HG03060 (cell line): ENCODE measurements at regions not wholly inside any gene's neighbourhood (a gene's known extent, or its start where the extent isn't known, plus 50 kb on each side); places are given as distances from the start of the nearest gene placed in this dataset.
"Not testable (repeated sequence)": the region's sequence is repeated elsewhere in the genome, so short reads cannot be mapped to it uniquely, and the experiment has no call there.

Source experiments
- ATAC-seq: cut with Tn5 transposase; IDR thresholded peaks from one replicate; pipeline ENCODE4 v1.9.1; 2021; ENCODE audit warnings: low read depth, moderate number of reproducible peaks; ENCODE audit not compliant: unreplicated experiment

DNA sequence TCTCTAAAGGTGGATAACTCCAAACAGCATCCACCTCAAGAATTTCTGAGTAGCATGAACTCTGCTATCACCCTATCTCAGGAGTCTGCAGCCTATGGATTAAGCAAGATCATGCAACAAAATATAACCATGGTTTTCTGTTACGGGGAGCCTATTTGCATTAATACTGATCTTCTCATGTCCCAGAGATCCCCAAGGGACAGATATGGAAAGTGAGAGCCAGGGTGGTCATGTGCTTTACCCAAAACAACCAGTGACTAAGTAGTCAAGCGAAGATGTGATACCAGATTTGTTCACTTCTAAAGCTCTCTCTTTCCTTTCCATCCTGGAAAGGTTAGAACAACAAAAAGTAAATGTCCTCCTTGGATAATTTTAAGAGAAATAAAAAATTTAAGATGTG lies 125.1 kb downstream of the PRRX1 start:
- peak; percentile 50 for ATAC-seq

DNA sequence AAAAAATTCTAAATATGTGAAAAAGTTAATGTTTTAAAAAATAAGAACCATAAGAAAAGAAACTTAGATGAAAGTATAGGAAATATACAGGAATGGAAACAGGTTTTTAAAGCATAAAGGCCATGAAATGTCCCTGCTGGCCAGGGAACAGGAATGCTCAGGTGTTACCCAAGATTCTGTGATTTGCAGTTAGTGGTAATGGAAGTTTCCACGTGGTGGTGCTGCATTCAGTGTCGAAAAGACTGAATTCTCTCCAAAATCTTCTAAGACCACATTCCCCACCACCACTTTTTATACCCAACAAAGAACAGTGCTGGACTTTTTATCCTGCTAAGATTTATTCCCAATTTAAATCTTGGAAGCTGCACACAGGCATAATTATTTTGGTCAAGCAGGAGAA lies 126.2 kb downstream of the PRRX1 start:
- no peak for ATAC-seq

DNA sequence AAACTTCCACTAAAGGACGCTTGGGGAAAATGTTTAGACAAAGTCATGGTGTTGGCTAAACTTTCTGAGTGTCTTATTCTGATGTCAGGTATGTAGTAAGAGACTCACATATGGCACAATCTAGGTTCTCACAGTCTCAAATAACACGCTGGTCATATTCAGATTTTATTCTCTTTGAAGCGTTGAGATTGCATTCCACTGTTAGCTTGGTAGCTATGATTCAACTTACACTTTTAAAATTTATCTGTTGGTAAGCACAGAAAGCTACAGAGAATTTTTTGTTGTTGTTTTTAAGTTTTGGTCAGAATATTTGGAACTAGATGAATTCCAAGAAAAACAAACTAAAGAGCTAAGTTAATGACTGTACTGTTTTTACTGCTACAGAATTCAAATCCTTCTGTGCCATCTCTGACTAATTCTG lies 126.7 kb downstream of the PRRX1 start:
- ATAC-seq: no peak

DNA sequence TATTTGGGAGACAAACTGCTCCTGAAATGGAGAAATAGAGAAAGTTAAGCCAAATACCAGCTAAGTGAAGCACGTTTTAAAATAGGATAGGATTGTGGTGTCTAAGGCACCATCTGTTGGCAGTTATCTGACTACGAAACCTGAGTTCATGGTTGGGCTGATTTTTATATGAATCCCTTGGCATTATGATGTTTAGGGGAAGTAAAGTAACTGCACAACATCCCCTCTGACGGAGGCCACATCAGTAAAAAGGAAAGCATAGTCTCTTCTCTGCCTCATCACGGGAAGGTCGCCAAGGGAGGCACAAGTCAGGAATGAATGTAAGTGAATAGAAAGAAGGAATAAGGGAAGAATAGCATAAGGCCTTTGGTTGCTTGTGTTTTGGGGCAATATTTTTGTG lies 128.0 kb downstream of the PRRX1 start:
- no peak for ATAC-seq

DNA sequence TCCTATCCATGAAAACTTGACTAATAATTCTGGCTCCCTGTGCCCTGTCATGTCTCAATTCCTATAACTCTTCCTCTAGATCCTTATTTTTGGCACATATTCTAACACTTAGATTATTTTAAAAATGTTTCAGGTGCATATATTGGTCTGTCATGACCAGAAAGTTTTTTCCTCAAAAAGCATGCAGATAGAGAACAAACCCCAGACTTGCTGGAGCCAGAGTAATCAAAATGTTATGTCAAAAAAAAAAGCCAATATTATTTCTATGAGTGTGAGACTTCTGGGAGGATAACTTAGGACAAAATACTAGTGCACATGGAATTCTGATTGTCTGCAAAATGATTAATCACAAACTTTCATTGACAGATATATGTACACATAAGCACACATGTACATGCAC lies 135.1 kb upstream of the MROH9 start:
- no peak for ATAC-seq

DNA sequence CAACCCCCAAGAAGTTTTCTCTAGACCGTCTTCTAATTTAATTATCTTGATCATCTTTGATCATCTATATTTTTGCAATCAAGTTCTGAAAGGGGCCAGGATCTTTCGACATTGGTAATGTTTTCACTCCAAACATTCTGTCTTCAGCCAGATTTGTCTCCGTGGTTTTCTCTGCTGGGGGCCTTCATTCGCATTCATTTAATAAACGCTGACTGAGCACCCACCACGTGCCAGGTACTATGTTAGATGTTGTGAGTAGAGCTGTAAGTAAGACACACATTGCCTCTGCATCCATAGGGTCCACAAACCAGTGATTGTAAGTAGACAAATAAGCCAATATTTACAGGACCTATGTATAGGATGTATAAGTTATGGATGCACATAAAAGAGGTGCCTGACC lies 134.5 kb upstream of the MROH9 start:
- no peak for ATAC-seq

DNA sequence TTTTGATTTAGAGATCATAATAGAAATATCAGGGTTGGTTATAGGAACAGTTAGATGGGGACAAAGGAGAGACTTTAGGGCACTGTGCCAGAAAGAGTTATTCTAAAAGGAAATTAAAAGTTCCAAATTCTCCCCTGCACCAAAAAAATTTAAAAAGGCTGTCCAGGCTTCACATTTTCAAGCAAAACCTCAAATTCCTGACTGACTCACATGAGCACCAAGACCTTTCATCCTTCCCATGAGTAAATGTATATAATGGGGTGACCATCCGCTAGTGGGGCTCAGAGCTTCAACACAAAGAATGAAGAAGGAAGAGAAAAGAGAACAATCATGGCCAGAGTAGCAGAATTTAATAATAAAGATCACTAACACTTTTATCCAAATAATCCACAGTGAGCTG lies 131.6 kb upstream of the MROH9 start:
- no peak for ATAC-seq

DNA sequence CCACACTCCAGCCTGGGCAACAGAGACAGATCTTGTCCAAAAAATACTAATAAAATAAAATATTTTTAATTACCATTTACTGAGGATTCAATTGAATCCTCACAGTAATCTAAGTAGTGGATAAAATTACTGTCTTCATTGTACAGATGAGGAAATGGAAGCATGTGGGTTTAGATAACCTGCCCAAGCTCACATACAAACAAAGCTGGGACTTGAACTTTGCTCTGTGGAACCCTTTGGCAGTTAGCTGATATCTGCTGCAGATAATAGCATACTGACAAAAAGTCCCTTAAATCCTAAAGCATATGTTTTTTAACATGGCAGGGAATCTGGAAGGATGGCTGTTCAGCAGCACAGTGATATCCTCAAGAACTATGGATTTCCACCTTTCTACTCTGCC lies 130.9 kb upstream of the MROH9 start:
- no peak for ATAC-seq

DNA sequence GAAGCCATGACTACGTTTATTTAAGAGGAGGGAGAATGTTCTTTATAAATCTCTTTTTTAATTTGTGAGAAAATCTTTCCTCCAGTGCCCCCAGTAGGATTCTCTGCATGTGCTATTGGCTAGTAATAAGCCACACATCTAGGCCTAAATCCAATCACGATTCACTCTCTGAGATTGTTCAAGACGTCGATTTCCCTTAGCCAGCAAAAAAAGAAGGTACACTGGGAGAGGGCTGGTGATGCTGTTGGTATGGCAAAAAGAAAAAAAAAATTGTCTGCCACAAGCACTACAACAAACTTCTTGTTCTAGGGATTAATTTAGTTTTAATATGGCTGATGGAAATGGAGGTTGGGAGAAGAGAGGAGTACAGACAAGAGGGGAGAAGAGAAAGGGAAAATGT lies 130.5 kb upstream of the MROH9 start:
- no peak for ATAC-seq

DNA sequence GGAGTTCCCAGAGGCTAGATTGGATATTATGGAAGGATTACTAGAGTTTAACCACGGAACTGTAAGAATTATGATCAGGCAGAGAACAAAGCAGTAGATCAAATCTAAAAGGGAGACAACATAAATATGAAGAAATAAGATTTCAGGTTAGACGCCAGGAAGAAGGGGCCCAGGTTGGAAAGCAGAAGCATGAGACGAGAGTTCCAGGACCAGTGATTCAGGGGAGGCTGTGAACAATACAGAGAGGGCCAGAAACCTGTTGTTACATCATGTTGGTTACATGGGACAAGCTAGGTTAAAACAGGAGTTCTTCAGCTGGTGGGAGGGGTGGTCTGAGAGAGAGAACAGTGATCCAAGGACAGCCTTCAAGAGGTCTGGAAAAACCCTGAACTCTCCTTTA lies 128.4 kb upstream of the MROH9 start:
- no peak for ATAC-seq

DNA sequence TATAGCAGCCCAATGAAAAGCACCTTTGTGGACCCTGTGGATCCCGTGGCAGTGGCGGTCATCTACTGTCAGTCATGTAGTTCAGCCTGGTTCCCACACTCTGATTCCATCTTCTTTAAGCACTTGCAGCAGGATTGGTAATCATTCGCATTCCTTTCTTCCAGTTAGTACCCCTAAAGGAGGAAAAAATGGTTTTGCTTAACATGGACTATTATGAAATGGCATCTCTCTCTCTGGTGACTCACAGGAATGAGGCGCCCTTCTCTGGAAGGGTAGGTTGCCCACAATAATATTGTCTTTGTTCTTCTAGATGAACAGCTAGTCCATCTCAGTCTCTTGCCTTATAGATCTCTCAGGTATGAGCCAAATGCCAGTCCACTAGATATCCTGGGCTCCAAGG lies 127.9 kb upstream of the MROH9 start:
- ATAC-seq: no peak

DNA sequence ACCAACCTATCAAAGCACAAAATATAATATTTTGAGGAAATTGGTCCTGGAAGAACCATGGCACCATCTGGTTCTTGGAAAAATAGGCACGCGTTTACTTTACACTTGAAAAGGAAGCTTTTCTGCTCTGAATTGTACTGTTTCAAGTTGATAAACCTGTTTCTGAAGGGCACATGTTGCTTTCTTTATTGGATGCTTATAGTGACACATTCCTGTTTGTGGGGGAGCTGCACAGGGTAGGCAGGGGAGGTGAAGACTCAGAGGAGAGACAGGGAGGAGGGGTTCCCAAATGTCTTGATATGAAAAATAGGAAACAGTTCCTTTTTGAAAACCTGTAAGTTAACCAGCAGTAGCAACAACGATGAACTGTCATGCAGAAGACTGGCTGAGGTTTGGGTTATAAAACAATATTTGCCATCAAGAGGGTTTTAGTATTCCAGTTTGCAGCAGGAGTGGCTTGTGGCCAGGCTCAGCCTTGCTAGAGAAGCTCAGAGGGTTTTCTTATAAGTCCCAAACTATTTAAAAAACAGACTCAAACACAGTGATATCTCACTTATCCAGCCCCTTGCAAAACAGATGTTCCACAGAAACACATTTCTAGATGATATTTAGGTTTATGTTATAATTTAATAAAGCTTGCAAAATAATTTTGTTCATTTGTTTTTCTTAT lies 127.0 kb upstream of the MROH9 start:
- no peak for ATAC-seq

DNA sequence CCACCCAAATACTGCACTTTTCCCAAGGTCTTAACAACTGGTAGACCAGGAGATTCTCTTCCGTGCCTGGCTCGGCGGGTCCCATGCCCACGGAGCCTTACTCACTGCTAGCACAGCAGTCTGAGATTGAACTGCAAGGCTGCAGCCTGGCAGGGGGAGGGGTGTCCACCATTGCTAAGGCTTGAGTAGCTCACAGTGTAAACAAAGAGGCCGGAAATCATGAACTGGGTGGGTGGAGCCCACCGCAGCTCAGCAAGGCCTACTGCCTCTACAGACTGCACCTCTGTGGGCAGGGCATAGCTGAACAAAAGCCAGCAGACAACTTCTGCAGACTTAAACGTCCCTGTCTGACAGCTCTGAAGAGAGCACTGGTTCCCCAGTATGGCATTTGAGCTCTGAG lies 124.3 kb upstream of the MROH9 start:
- not testable (repeated sequence) for ATAC-seq

DNA sequence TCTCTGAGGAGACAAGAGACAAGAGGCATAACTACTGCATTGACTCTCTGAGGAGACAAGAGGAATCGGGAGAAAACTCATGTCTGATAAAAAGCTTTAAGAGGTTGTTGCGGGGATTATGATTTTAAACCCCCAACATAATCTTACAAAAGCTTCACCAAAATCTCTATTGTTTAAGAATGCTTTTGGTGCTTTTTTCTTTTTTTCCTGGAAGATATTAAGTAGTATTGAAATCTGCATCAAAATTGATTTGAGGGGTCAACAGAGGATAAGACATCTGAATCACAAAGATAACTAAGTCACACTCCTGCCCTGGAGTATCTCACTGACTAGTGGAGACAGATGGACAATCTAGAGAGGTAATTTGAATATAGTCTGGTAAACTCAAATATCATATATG lies 115.6 kb upstream of the MROH9 start:
- ATAC-seq: no peak

DNA sequence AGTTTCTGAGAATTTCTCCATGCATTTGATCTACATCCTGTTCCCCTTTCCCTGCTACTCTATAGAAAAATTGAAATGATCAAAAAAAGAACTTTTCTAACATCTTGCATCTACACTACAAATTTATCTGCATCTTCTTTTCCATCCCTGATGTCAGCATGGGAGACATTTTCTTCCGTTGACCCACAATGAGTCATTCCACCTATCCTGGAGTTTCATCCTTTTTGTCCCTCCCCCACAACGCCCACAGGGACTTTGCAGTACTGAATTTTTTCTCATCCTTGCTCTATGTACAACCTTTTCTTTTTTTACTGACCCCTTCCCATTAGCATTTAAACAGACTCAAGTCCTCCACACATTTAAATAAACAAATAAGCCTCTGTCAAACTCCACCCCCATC lies 112.2 kb upstream of the MROH9 start:
- no peak for ATAC-seq

DNA sequence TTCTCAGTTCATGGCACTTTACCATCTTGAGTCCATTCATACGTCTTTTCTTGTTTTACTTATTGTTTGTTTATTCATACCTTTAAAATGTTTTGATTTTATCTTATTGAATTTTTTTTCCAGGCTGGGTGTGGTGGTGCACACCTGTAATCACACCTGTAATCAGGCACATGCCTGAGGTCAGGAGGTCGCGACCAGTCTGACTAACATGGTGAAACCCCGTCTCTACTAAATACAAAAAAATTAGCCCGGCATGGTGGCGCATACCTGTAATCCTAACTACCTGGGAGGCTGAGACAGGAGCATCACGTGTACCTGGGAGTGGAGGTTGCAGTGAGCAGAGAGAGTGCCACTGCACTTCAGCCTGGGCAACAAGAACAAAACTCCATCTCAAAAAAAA lies 104.1 kb upstream of the MROH9 start:
- ATAC-seq: no peak

DNA sequence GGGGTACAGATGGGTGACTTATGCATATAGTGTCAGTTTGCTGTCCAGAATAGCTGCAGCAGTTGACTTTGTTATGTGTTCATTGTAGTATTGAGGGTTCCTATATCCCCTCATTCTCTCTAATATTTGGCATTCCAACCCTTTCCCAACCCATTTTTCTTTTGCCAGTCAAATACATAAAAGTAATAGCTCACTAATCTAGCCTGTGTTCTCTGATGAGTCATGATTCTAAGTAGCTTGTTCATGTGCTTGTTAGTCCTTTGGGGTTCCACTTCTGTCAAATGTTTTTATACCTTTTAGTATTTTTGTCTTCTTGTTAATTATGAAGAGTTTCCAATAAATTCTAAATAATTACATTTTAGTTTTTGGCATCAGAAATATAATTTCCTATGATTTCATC lies 99.2 kb upstream of the MROH9 start:
- ATAC-seq: no peak

DNA sequence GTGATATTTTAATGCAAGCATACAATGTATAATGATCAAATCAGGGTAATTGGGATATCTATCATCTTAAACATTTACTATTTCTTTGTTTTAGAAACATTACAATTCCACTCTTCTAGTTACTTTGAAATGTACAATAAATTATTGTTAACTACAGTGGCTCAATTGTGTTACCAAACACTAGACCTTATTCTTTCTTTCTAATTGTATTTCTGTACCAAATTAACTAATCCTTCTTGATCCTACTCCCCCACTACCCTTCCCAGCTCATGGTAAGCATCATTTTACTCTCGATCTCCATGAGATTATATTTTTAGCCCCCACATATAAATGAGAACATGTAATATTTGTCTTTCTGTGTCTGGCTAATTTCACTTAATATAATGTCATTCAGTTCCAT lies 95.0 kb upstream of the MROH9 start:
- no peak for ATAC-seq

DNA sequence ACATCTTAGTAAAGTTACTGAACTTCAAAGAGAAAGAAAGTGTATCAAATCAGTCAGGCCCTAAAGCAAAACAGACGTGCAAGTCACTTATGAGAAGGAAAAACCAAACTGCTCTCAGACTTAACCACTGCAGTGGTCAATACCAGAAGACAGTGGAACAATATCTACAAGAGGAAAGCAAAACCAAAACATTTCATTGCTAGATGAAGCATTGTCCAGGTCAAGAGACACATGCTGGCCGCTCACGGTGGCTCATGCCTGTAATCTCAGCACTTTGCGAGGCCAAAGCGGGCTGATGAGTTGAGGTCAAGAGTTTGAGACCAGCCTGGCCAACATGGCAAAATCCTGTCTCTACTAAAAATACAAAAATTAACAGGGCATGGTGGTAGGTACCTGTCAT lies 82.0 kb upstream of the MROH9 start:
- ATAC-seq: no peak

DNA sequence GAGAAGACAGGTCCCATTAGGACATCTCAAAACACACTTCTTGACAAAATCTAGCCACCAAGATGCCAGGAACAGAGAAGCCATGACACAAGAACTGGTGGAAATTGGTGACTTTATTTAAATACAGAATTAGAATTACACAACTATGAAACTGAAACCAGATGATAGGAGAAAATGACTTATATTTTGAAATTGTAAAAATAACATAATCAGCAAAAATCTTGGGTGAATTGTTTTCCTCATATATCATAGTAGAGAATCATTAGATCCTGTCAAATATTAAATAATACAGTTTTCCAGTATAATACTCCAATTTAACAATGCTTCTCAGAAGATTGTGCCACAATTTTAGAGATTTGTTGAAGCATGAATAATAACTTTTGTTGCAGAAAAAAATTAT lies 81.5 kb upstream of the MROH9 start:
- no peak for ATAC-seq

DNA sequence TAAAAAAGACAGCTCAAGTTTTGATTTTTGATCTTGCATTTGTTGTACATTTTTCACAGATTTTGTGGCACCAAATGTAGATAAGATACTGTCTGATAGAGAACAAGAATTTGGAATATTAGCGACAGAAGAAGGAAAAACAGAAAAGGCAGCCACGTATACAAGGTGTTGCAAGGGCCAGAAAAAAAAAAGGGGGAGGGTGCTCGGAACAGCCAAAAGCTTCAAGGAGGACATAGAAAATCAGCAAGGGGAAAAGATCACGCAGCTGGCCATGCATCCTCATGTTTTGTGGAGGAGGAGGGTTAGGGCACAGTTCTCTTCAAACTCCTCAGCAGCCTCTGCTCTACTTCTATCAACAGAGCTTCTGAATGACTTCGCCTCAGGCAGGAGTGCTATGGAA lies 80.7 kb upstream of the MROH9 start:
- no peak for ATAC-seq

DNA sequence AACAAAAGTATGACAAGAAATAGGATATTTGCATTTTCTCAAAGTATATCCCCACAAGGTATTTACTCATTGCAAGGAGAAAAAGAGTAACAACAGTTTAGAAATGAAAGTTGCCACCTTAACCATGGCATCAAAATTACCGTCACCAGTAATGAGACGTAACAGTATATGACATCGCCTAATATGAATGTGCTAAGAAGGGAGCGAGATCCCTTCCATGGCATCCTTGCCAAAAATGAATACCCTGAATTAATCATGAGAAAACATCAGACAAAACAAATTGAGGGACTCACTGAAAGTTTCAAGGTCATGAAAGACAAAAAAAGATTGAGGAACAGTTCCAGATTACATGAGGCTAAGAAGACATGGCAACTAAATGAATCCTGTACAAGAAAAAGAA lies 78.9 kb upstream of the MROH9 start:
- no peak for ATAC-seq

DNA sequence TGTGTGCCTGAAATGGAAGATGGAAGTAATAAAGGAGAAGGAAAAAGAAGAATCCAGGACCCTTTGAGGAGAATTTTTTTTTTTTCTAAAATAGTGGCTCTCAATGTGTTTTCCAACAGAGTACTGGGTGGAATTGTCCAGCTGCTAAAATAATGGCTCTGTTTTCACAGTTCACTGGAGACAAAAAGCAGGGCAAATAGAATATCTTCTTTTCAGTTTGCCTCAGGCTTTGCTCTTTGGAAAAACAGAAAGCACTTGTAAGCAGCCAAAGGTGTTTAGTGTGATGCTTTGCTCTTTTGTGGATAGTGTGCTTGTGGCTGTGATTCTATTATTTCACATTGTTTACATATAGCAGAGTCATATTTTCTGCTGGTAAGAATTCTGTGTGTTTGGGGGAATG lies 77.4 kb upstream of the MROH9 start:
- no peak for ATAC-seq
